ENCODE measurements at regions not wholly inside any gene's neighbourhood (a gene's known extent, or its start where the extent isn't known, plus 50 kb on each side); places are given as distances from the start of the nearest gene placed in this dataset.

DNA sequence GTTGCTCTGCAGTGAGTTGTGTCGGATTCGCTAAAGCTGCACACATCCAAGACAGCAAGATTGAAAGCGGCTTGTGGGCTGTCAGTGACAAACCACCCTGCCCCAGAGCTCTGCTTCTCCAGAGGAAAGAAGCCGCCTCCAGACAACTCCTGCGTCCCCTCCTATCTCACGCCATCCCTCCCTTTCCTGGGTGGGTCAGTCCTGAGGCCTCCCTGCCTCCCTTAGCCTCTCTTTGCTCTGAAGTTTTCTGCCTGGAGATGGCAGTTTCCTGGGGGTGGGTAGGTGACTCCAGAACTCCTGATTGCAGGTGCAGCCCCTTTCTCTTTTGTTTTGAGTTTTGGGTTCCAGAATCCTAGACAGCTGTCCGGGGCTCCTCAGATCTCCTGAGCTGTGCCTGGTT lies 78.7 kb downstream of the EMX2 start:
- TF ChIP-seq, protein P1, sequence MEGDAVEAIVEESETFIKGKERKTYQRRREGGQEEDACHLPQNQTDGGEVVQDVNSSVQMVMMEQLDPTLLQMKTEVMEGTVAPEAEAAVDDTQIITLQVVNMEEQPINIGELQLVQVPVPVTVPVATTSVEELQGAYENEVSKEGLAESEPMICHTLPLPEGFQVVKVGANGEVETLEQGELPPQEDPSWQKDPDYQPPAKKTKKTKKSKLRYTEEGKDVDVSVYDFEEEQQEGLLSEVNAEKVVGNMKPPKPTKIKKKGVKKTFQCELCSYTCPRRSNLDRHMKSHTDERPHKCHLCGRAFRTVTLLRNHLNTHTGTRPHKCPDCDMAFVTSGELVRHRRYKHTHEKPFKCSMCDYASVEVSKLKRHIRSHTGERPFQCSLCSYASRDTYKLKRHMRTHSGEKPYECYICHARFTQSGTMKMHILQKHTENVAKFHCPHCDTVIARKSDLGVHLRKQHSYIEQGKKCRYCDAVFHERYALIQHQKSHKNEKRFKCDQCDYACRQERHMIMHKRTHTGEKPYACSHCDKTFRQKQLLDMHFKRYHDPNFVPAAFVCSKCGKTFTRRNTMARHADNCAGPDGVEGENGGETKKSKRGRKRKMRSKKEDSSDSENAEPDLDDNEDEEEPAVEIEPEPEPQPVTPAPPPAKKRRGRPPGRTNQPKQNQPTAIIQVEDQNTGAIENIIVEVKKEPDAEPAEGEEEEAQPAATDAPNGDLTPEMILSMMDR (conservative IDR thresholded peaks at IDR 0.05; ENCODE audit: low read depth, low read length) = no peak
- no peaks in the 10 kb centered on the region for H3K36me3 ChIP-seq (ENCODE audit: insufficient read depth)
- H2AFZ ChIP-seq (ENCODE audit: low read depth) = no peak overlapping the region
- H3K79me2 ChIP-seq (ENCODE audit: insufficient read depth, low read depth) = no peaks in the 10 kb centered on the region
- no peak overlapping the region for H3K9ac ChIP-seq
- H3K27me3 ChIP-seq (ENCODE audit: insufficient read depth, low read depth) = no peaks in the 10 kb centered on the region
- no peak overlapping the region for H3K27ac ChIP-seq
- H3K4me3 ChIP-seq (IDR thresholded peaks at IDR 0.05; ENCODE audit: insufficient read depth, low read depth, low read length) = no peak overlapping the region
- no peaks in the 10 kb centered on the region for H4K20me1 ChIP-seq (ENCODE audit: insufficient read depth)
- no peaks in the 10 kb centered on the region for H3K4me1 ChIP-seq (ENCODE audit: low read depth, poor library complexity, severe bottlenecking)
- no peak overlapping the region for H3K4me2 ChIP-seq

DNA sequence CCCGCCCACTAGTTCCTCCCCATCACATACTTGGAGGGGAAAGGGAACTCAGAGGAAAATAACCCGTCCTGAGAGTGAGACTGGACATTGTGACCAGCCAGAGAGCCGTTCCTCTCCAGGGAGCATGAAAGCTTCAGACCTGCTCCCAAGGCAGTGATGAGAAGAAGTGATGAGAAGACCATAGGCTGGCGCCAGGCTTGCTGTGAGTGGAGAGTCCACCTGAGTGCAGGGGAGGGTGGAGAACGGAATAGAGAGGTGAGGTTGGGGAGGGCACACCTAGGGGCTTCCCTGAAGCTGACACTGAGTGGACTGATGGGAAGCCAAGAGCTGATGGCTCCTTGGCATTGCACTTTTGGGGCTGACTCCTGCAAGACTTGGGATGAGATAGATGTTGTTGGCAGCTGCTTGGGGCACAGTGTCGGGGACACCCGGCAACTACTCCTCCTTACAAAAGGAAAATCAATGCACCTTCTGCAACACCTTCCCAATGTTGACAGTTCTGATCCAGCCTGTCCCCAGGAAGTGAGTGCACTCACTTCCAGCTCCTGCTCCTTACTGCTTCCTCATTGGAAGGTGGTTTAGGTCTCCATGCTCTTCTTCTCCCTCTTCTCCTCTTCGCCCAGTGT lies 79.4 kb downstream of the EMX2 start:
- H3K9ac ChIP-seq = no peak overlapping the region
- TF ChIP-seq, protein P1 (conservative IDR thresholded peaks at IDR 0.05; ENCODE audit: low read depth, low read length) = no peak
- no peak overlapping the region for H2AFZ ChIP-seq (ENCODE audit: low read depth)
- no peak overlapping the region for H3K4me3 ChIP-seq (IDR thresholded peaks at IDR 0.05; ENCODE audit: insufficient read depth, low read depth, low read length)
- H3K4me2 ChIP-seq = no peak overlapping the region
- H3K27ac ChIP-seq = no peak overlapping the region
- no peaks in the 10 kb centered on the region for H3K79me2 ChIP-seq (ENCODE audit: insufficient read depth, low read depth)
- H4K20me1 ChIP-seq (ENCODE audit: insufficient read depth) = no peaks in the 10 kb centered on the region
- no peaks in the 10 kb centered on the region for H3K36me3 ChIP-seq (ENCODE audit: insufficient read depth)
- H3K27me3 ChIP-seq (ENCODE audit: insufficient read depth, low read depth) = no peaks in the 10 kb centered on the region
- H3K4me1 ChIP-seq (ENCODE audit: low read depth, poor library complexity, severe bottlenecking) = no peaks in the 10 kb centered on the region

DNA sequence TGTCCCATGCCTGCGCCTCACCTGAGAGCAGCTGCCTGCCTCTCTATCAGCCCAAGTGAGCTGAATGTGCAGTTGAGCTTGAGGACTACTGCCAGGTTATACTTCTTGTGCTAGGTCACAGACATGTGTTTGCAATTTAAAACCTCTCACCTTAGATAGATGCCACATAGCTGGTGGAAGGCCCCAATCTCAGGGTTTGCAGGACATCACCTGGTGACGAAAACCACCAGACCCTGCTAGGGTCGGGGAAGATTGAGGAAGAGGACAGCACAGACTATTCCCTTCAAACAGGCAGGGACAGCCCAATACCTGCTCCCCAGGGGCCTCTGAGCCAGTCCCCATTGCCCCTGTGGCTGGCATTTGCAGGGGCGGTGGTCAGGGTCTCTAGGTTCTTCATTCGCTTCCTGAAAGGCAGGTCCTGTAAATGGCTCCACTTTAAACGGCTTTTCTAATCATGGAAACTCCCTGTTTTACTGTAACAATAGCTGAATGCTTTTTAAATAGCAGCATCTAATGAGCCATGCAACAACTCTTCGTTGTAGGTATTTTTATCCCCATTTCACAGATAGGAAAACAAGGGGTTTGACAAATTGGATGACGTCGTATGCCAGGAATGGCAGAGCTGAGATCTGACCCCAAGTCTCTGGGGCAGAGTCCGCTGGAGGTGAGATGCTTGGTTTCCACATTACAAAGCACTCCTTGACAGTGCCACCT lies 80.1 kb downstream of the EMX2 start:
- H3K9ac ChIP-seq = no peak overlapping the region
- H3K79me2 ChIP-seq (ENCODE audit: insufficient read depth, low read depth) = no peaks in the 10 kb centered on the region
- TF ChIP-seq, protein P1 (conservative IDR thresholded peaks at IDR 0.05; ENCODE audit: low read depth, low read length) = no peak
- no peaks in the 10 kb centered on the region for H4K20me1 ChIP-seq (ENCODE audit: insufficient read depth)
- H2AFZ ChIP-seq (ENCODE audit: low read depth) = no peak overlapping the region
- H3K27ac ChIP-seq = no peak overlapping the region
- no peak overlapping the region for H3K4me2 ChIP-seq
- H3K4me1 ChIP-seq (ENCODE audit: low read depth, poor library complexity, severe bottlenecking) = no peaks in the 10 kb centered on the region
- no peaks in the 10 kb centered on the region for H3K36me3 ChIP-seq (ENCODE audit: insufficient read depth)
- H3K4me3 ChIP-seq (IDR thresholded peaks at IDR 0.05; ENCODE audit: insufficient read depth, low read depth, low read length) = no peak overlapping the region
- H3K27me3 ChIP-seq (ENCODE audit: insufficient read depth, low read depth) = no peaks in the 10 kb centered on the region

DNA sequence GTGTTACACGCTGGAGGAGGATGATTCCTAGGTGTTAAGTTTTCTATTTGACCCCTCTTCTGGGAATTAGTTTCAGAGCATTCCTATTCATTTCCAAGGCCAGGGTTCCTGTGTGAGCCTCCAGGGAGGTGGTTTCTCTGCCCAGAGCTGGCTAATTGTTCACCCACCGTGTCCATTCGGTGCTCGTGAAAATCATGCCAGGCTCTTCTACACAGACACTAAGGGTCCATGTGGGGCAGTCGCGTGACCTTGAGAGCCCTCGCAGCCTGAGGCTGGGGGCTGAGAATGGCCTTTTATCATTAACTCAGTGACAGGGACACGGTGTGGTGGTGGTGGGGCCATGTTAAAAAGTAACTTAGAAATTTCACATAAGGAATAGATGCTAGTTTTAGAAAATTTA lies 83.7 kb downstream of the EMX2 start:
- Histone ChIP-seq H3K4me2 (no peak overlapping the region), H3K4me1 (ENCODE audit: low read depth, poor library complexity, severe bottlenecking) (no peaks in the 10 kb centered on the region), H4K20me1 (ENCODE audit: insufficient read depth) (no peaks in the 10 kb centered on the region), H3K27me3 (ENCODE audit: insufficient read depth, low read depth) (no peaks in the 10 kb centered on the region), H2AFZ (ENCODE audit: low read depth) (no peak overlapping the region), H3K9ac (no peak overlapping the region), H3K4me3 (IDR thresholded peaks at IDR 0.05; ENCODE audit: insufficient read depth, low read depth, low read length) (no peak overlapping the region), H3K36me3 (ENCODE audit: insufficient read depth) (no peaks in the 10 kb centered on the region), H3K79me2 (ENCODE audit: insufficient read depth, low read depth) (no peaks in the 10 kb centered on the region), H3K27ac (no peak overlapping the region)
- TF ChIP-seq, protein P1 (conservative IDR thresholded peaks at IDR 0.05; ENCODE audit: low read depth, low read length) = no peak

Measured in KMS-11 (cell line).